SK-N-SH (cell line): ENCODE measurements at regions not wholly inside any gene's neighbourhood (a gene's known extent, or its start where the extent isn't known, plus 50 kb on each side); places are given as distances from the start of the nearest gene placed in this dataset.

Experiments used
- CHD2 ChIP-seq: fragments of 150-350 bp; IDR thresholded peaks from 2 replicates; pipeline ENCODE4 v1.6.1; 2018; ENCODE audit warnings: low read length; ENCODE audit not compliant: partially characterized antibody
- FOXJ3 ChIP-seq: sonication (generic); formaldehyde crosslinking; IDR thresholded peaks from 2 replicates; pipeline ENCODE4 v1.5.1; 2020; ENCODE audit warnings: mild to moderate bottlenecking, missing genetic modification reagents
- MEF2A ChIP-seq: IDR thresholded peaks from 2 replicates; pipeline ENCODE4 v1.4.0; 2012; ENCODE audit warnings: low read depth, borderline replicate concordance
- POLR2AphosphoS5 ChIP-seq: IDR thresholded peaks from 2 replicates; pipeline ENCODE4 v1.6.1; 2012; ENCODE audit warnings: low read depth, low read length
- RAD21 ChIP-seq: IDR thresholded peaks from 2 replicates; pipeline ENCODE4 v1.6.1; 2012; ENCODE audit warnings: mild to moderate bottlenecking, low read length
- YY1 ChIP-seq: IDR thresholded peaks from 2 replicates; pipeline ENCODE4 v1.4.0; 2012; ENCODE audit warnings: low read depth, mild to moderate bottlenecking
- TF ChIP-seq, protein P1 (sequence below): fragments of 200-600 bp; sonication (generic); IDR thresholded peaks from 2 replicates; pipeline ENCODE4 v1.6.1; 2017; ENCODE audit warnings: antibody characterized with exemption, mild to moderate bottlenecking, moderate library complexity
- TF ChIP-seq, protein P2 (sequence below): IDR thresholded peaks from 2 replicates; pipeline ENCODE4 v1.6.1; 2012; ENCODE audit warnings: mild to moderate bottlenecking, low read depth, low read length, moderate library complexity

DNA sequence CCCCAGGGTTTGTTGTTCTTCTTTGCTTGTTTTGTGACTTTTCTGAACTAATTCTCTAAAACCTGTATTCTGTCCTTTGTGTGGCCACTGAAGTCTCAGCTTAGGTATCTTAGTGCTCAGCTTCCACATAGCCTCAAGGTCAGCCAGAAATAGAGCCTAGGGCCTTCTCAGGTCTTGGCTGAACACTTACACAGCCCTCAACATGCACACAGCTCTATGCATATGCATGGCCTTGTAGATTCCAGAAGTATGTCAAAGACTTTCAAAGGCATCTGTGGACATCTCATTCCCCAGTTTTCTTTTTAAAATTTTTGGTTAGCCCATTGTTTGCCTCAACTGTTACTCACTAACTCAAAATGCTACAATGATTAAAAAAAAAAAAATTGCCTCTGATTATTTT lies 99.9 kb upstream of the GRIA1 start:
- TF ChIP-seq, protein P1, sequence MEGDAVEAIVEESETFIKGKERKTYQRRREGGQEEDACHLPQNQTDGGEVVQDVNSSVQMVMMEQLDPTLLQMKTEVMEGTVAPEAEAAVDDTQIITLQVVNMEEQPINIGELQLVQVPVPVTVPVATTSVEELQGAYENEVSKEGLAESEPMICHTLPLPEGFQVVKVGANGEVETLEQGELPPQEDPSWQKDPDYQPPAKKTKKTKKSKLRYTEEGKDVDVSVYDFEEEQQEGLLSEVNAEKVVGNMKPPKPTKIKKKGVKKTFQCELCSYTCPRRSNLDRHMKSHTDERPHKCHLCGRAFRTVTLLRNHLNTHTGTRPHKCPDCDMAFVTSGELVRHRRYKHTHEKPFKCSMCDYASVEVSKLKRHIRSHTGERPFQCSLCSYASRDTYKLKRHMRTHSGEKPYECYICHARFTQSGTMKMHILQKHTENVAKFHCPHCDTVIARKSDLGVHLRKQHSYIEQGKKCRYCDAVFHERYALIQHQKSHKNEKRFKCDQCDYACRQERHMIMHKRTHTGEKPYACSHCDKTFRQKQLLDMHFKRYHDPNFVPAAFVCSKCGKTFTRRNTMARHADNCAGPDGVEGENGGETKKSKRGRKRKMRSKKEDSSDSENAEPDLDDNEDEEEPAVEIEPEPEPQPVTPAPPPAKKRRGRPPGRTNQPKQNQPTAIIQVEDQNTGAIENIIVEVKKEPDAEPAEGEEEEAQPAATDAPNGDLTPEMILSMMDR, result no peak
- TF ChIP-seq RAD21 (no peak), MEF2A (no peak), CHD2 (no peak), POLR2AphosphoS5 (no peak), YY1 (no peak), FOXJ3 (CRISPR knock-in tag) (no peak)
- TF ChIP-seq, protein P2, sequence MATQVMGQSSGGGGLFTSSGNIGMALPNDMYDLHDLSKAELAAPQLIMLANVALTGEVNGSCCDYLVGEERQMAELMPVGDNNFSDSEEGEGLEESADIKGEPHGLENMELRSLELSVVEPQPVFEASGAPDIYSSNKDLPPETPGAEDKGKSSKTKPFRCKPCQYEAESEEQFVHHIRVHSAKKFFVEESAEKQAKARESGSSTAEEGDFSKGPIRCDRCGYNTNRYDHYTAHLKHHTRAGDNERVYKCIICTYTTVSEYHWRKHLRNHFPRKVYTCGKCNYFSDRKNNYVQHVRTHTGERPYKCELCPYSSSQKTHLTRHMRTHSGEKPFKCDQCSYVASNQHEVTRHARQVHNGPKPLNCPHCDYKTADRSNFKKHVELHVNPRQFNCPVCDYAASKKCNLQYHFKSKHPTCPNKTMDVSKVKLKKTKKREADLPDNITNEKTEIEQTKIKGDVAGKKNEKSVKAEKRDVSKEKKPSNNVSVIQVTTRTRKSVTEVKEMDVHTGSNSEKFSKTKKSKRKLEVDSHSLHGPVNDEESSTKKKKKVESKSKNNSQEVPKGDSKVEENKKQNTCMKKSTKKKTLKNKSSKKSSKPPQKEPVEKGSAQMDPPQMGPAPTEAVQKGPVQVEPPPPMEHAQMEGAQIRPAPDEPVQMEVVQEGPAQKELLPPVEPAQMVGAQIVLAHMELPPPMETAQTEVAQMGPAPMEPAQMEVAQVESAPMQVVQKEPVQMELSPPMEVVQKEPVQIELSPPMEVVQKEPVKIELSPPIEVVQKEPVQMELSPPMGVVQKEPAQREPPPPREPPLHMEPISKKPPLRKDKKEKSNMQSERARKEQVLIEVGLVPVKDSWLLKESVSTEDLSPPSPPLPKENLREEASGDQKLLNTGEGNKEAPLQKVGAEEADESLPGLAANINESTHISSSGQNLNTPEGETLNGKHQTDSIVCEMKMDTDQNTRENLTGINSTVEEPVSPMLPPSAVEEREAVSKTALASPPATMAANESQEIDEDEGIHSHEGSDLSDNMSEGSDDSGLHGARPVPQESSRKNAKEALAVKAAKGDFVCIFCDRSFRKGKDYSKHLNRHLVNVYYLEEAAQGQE, result no peak
